ENCODE measurements at regions not wholly inside any gene's neighbourhood (a gene's known extent, or its start where the extent isn't known, plus 50 kb on each side); places are given as distances from the start of the nearest gene placed in this dataset.
"Not testable (repeated sequence)": the region's sequence is repeated elsewhere in the genome, so short reads cannot be mapped to it uniquely, and the experiment has no call there.

- no peak for FAIRE-seq
Measured at GRCh38 chr2:236980961-236981360, 104.7 kb upstream of the COPS8 start.

GRCh38 chr2:236981701-236982485 is 103.8 kb upstream of the COPS8 start:
- FAIRE-seq: no peak

GRCh38 chr2:236982693-236983455 is 102.8 kb upstream of the COPS8 start:
- no peak for FAIRE-seq

- no peak for FAIRE-seq
Measured at GRCh38 chr2:236984046-236984445, 101.6 kb upstream of the COPS8 start.

- no peak for FAIRE-seq
Measured at GRCh38 chr2:236985761-236986339, 99.8 kb upstream of the COPS8 start.

GRCh38 chr2:236986524-236987330 is 99.0 kb upstream of the COPS8 start:
- no peak for FAIRE-seq

- no peak for FAIRE-seq
Measured at GRCh38 chr2:236988216-236988615, 97.5 kb upstream of the COPS8 start.

- FAIRE-seq: no peak
Measured at GRCh38 chr2:236988690-236989624, 96.7 kb upstream of the COPS8 start.

- FAIRE-seq: no peak
Measured at GRCh38 chr2:236990552-236990951, 95.1 kb upstream of the COPS8 start.

- FAIRE-seq: no peak
Measured at GRCh38 chr2:236991874-236992273, 93.8 kb upstream of the COPS8 start.

- no peak for FAIRE-seq
Measured at GRCh38 chr2:236993286-236993685, 92.4 kb upstream of the COPS8 start.

GRCh38 chr2:236994361-236994760 is 91.3 kb upstream of the COPS8 start:
- no peak for FAIRE-seq

GRCh38 chr2:236997069-236997715 is 88.5 kb upstream of the COPS8 start:
- FAIRE-seq: no peak

GRCh38 chr2:236998236-236998635 is 87.5 kb upstream of the COPS8 start:
- FAIRE-seq: no peak

- no peak for FAIRE-seq
Measured at GRCh38 chr2:236998758-236999157, 86.9 kb upstream of the COPS8 start.

- FAIRE-seq: no peak
Measured at GRCh38 chr2:237000481-237000880, 85.2 kb upstream of the COPS8 start.

- FAIRE-seq: not testable (repeated sequence)
Measured at GRCh38 chr2:237005341-237005740, 80.3 kb upstream of the COPS8 start.

- FAIRE-seq: no peak
Measured at GRCh38 chr2:237011206-237011795, 74.4 kb upstream of the COPS8 start.

- no peak for FAIRE-seq
Measured at GRCh38 chr2:237012004-237012403, 73.7 kb upstream of the COPS8 start.

GRCh38 chr2:237012577-237013267 is 73.0 kb upstream of the COPS8 start:
- FAIRE-seq: no peak
